Right renal pelvis (tissue), 4 donors: ENCODE measurements at regions not wholly inside any gene's neighbourhood (a gene's known extent, or its start where the extent isn't known, plus 50 kb on each side); places are given as distances from the start of the nearest gene placed in this dataset.
"Not testable (repeated sequence)": the region's sequence is repeated elsewhere in the genome, so short reads cannot be mapped to it uniquely, and the experiment has no call there.

Source experiments
- DNase-seq, 4 donors: peaks; one replicate each; pipeline ENCODE4 v3.0.0-alpha.2; 2013; ENCODE audit warnings: low read depth in 4 of 4, low spot score in 3 of 4, missing footprints in 1 of 4

DNA sequence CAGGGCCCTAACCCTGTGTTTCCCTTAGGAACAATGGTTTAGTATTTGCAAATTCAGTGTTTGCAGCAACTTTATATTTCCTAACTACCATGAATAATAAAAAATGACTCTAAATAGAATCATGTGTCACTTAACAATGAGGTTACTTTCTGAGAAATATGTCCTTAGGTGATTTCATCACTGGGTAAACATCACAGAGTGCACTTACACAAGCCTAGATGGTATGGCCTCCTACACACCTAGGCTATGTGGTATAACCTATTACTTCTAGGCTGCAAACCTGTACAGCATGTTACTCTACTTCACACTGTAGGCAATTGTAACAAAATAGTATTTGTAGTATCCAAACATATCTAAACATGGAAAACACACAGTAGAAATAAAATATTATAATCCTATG lies 1174.6 kb upstream of the LRRTM3 start:
- no peak for DNase-seq

DNA sequence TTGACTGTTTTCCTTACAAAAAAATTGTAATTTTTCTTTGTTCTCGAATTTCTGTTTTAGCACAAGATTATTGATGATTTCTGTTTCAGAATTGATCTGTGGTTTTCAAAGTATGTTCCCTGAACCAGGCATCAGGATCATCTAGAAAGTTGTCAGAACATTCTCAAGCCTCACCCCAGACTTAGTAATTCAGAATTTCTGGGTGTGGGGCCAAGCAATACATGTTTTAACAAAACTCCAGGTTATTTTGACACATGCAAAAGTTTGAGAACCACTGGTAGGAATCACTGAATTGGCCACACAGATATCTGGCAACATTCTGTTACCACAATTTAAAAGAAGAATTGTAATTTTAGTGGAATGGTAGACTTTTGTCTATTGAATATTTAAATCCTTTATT lies 1173.9 kb upstream of the LRRTM3 start:
- no peak for DNase-seq

DNA sequence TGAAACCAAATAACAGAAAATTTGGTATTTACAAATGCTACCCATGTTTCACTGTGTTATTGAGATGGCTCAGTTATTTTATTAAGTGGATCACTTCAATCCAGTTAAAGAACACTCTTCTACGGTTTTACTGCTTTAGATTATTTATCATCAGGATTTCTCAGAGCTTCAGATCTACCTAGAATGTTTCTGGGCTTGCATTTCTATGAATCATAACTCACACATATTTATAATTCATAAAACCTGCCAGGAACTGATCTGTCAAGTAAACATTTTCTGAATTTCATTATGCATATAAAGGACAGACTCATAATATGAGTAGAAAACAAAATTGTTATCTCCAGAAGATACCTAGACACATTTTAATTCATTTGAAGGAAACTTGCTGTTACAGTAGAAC lies 1172.3 kb upstream of the LRRTM3 start:
- DNase-seq = no peak

DNA sequence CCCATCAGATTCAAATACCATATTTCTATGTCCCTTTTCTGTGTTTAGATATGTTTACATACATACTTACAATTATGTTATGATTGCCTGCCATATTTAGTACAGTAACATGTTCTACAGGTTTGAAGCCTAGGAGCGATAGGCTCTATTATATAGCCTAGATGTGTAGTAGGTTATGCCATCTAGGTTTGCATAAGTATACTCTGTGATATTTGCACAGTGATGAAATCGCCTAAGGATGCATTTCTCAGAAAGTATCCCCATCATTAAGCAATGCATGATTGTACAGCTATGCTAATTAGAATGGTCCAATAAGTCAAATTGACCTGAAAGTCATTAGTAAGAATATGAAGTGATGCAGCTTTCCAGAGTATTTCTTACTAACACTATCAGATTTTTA lies 1171.7 kb upstream of the LRRTM3 start:
- no peak for DNase-seq

DNA sequence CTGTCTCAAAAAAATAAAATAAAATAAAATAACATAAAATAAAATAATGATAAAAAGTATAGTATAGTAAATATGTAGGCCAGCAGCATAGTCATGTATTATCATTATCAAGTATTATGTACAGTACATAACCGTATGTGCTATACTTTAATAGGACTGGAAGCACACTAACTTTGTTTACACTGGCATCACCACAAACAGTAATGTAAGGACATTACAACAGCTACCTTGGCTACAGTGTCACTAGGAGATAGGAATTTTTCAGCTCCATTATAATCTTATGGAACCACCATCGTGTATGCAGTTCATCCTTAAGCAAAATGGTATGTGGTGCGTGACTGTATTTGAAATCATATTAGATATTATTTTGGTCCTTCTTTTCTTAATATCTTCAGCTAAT lies 1163.5 kb upstream of the LRRTM3 start:
- no peak for DNase-seq

DNA sequence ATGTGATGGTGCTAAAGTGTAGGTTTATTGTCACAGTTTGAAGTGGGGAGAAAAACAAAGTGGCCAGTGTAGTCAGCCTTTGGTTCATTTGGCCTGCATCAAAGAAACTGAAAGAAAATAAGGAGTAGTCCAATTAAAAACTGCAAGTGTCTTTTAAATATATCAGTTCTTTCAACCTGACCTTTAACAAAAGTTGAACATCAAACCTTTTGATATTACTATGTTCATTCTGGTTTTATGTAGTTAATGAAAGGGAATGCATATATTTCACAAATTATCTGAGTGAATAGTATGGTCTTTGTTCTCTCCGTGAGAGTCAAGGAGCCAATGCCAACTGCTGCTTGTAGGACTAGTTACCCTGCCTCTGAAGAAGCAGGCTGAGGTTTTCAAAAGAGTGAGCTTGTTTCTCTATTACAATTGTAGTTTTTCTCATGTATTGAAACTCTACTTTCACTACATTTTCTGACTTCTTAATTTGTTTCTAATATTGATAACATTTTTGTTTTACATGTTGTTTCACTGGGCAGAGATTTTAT lies 1160.8 kb upstream of the LRRTM3 start:
- no peak for DNase-seq

DNA sequence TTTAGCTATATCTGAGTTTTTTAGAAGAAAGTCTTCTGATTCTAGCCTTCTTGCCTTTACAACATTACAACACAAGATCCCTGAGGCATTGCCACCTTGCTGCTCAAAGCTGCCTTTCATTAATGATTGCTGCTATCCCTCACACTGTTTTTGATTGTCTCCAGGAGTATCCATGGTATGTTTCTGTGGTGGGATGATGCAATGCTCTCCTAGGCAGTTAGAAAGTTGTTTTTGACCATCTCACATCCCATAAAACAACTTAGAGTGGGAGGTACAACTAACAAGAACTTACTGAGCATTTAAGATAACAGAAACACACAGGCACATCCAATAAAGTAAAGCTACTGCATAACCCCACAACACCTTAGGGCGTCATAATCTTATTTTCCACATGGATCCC lies 1156.0 kb upstream of the LRRTM3 start:
- DNase-seq = no peak

DNA sequence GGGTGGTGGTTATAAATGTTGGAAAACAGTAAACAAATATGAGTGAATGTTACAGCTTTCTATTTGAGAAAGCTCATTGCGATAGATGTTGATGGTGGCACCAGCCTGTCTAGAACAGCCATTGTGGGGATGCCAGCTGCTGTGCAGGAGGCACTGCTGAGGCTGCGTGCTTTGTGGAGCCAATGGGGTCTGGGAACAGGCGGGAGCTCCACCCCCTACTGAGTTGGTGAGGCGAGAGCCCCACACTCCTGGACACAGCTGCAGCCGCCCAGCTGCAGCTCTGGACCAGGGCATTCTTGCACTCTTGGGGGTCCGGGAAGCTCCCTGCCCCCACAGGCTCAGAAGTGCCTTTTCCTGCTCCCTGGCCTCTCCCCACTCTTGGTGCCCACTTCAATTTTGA lies 1147.1 kb upstream of the LRRTM3 start:
- no peak for DNase-seq

DNA sequence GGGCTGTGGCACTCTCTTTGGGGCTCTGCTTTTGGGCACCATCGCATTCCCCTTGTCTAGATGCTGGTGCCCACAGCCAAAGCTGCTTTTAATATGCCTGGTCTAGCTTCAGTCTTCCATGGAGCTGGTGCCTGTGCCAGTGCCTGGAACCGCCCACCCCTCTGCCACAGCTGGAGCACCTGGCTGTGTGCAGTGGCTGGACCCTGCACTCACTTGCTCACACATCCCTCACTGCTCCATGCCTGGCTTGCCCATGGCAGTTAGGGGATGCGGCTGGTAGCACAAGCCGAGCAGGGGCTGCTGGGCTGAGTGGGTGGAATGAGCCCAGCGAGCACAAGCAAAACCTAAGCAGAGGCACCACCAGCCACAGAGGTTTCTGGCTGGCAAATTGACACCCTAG lies 1145.9 kb upstream of the LRRTM3 start:
- no peak for DNase-seq

DNA sequence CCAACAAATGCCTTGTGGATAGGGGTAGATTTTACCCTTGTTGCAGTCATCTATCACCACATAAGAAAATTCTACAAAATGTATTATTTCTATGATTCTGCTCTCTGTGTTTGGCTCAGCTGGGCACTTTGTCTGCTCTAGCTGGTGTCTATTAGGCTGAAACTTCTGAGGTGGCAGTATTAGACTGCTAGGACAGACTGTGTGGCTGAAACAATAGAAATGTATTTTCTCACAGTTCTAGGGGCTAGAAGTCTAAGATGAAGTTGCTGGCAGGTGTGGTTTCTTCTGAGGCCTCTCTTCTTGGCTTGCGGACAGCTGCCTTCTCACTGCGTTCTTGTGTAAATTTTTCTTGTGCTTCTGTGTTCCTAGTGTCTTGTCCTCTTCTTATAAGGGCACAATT lies 1139.6 kb upstream of the LRRTM3 start:
- no peak for DNase-seq

DNA sequence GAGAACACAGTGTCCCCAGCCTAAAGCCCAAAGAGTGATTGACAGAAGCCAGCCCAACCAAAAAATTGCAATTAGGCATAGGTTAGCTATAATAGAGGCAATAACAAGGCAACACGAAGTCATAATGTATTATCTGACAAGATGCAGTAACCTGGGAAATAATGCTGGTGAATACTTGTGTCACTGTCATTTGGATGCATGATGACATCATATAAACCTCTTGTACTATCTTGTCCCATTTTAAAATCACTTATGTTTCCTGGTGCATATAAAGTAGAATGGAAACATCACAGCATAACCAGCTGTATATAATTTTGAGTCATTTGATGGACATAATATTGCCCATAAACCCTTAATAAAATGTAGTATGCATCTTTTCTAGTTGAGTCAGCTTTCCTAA lies 1138.3 kb upstream of the LRRTM3 start:
- no peak for DNase-seq

DNA sequence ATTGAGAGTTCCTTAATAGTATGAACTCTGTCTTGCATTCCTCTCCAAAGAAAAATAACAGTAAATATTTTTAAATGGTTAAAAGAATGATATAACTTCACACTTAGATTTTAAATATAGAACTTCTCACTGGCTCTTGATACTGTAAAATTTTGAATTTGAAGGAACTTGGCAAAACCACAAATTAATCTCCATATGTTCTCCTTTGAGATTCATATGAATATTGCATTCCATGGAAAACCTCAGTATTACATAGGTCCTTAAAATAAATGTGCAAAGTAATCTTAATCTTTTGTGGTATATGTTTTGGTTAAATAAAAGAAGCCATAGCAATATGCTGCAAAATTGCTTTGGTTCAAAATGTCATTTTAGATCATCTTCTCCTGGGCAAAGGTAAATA lies 1137.6 kb upstream of the LRRTM3 start:
- DNase-seq = no peak

DNA sequence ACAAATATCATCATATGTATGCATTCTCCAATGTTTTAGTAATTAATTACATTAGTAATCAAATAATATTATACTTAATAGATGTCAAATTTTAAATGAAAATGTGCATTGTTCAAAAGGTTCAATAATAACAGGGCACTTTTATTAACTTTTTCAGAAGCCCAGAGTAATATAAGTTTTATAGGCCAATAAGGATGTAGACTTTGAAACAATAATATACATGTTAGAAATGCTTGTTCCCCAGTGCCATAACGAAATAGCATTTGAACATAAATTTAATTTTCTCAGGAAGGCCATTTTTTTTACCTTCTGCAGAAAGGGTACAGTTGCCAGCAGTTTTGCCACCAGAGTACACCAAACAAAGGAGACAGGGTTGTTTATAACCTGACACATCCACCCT lies 1133.9 kb upstream of the LRRTM3 start:
- no peak for DNase-seq

DNA sequence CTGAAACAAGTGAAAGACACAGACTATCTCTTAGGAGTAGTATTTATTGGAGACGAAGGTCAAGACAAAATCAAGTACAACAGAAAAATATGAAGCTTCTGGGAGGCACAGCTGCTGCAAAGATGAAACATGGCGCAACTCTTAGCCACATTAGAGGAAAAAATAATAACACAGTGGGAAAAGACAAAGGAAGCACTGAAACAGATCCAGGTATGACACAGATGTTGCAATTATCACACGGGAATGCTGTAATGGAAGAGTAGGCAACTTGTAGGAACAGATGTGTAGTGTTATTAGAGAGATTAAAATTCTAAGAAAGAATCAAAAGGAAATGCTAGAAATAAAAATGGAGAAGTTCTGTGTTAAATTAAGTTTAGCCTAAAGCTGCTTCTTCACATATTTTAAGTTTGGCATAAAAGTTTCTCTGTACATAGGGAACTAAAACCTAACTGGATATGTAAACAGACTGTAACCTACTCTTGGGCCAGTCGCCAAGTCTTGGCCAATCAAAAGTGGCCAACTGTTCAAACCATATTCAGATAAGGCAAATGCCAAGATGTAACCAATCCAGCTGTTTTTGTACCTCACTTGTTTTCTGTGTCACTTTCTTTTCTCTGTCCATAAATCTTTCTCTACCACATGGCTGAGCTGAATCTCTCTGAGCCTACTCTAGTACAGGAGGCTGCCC lies 1132.0 kb upstream of the LRRTM3 start:
- DNase-seq = no peak

DNA sequence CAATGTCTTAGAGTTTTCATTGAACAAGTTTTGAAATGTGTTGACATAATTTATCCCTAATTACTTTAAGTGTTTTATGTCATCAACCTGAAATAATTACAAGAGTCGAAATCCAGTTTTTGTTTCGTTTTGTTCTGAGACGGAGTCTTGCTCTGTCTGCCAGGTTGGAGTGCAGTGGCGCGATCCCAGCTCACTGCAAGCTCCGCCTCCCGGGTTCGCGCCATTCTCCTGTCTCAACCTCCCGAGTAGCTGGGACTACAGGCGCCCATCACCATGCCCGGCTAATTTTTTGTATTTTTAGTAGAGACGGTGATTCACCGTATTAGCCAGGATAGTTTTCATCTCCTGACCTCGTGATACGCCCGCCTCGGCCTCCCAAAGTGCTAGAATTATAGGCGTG lies 1131.0 kb upstream of the LRRTM3 start:
- not testable (repeated sequence) for DNase-seq

DNA sequence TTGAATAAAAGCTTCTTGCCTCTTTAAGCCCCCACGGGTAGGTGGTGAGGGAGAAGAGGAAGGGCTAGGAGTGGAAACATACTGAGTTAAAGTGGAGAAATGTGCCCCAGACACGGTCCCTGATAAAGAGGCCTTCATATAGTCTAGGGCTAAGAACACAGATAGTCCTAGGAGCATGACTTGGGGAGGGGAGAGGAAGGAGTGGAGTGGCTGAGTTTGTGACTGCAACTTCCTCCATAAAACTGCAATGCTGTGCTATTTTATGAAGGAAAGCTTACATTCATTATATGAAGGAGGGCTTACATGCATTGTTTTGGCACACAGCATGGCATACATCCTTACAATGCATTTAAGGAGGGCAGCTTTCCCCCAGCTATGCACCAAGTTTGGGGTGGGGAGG lies 1129.4 kb upstream of the LRRTM3 start:
- DNase-seq = no peak

DNA sequence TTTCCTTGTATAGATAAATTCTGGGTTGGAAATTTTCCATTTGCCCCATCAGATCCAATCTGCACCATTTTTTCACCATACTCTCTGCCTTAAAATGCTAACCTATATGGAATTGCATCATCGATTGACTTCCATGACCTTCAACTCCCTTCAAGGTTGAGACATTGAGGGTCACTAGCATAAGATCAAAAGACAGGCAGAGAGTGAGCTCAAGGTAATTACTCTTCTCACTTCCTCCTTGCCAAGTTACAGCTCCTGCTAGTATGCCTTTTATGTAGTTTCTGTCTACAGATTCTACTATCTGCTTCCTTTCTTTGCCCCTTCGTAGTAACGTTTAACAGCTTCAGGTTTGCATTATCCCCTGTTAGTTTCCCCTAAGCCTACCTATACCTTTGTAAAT lies 1127.7 kb upstream of the LRRTM3 start:
- DNase-seq = no peak

DNA sequence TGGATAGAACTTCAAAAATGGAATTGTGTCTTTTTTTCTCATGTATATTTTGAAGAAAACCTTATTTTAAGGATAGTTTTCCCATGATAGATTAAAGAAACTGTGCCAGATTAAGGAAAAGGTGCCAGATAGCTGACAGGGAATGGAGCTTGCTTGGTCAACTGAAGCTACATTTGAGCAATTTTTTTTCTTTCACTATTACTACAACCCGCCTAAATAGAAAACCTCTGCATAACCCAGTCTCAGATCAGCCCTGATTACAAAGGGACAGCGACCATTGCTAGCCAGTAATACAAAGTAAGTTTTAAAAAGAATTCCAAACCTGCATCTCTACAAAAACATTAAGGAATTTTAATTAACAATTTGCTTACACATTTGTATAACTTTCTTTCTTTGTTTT lies 1123.4 kb upstream of the LRRTM3 start:
- no peak for DNase-seq

DNA sequence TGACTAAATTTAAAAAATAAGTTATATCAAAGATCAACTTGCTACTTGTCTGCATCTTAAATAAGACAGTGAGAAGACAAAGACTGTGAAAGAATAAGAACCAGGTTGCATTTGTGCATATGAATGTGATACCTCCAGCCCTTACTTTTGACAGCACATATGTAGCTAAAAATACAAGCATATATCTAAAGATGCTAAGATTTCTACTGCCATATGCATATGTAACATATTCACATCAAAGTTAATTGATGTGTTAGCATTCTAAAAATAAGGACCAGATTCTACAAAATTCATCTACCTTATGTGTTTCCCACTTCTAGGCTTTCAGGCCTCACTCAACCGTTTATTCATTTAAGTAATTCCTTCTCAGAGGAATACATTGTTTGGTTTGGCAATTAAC lies 1120.3 kb upstream of the LRRTM3 start:
- peak in 1 of 4 donors; percentile 5 for DNase-seq

DNA sequence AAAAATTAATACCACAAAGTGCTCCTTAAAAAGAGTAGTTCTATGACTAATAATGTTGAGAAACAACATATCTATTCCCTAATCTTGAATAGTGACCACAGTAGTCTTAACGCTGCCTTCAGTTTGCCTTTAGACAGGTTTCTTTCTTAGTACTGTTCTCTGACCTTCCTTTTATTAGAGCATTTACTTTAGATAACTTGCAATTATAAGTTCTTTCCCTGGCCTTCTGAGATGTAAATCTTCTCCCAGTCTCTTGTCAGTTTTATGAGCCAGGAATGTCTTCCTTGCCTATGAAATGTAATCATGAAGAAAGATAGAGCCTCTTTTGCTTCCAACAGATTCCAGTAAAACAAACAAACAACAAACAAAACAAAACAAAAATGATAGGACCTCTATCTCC lies 1119.8 kb upstream of the LRRTM3 start:
- DNase-seq = peak in 1 of 4 donors; percentile 12

DNA sequence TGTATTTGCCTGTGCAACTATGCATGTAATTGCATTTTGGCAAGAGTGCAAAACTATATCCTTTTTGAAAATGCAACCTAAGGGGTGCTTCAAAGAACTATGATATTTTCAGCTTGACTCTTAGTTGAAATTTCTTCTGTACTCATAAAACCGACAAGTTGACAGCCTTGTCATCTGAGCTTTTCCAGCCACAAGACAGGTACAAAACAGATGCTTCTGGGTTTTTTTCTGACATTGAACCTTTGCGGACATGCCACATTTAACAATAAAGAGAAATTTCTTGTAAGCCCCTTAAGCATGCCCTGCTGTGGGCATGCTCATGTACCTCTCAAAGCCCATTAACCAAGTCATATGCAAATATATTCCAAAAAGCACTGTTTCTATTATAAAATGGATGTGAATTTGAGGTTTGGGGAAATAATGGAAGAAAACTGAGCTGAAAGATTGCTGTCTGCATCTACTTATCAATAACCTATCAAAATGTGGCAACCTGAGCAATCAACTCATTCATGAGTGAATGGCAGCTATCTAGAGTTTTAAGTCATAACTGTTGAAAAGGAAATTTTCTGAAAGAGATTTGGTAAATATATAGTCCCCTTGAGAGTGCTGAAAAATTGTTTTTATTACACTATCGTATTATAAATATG lies 1117.0 kb upstream of the LRRTM3 start:
- no peak for DNase-seq

DNA sequence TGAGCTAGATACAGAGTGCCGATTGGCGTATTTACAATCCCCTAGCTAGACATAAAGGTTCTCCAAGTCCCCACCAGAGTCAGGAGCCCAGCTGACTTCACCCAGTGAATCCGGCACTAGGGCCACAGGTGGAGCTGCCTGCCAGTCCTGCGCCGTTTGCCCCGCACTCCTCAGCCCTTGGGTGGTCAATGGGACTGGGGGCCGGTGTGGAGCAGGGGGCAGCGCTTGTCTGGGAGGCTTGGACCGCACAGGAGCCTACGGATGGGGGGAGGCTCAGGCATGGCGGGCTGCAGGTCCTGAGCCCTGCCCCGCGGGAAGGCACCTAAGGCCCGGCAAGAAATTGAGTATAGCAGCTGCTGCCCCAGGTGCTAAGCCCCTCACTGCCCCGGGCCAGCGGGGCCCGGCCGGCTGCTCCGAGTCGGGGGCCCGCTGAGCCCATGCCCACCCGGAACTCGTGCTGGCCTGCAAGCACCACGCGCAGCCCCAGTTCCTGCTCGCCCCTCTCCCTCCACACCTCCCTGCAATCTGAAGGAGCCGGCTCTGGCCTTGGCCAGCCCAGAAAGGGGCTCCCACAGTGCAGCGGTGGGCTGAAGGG lies 1113.8 kb upstream of the LRRTM3 start:
- no peak for DNase-seq
